A673 (cell line): ENCODE measurements at regions not wholly inside any gene's neighbourhood (a gene's known extent, or its start where the extent isn't known, plus 50 kb on each side); places are given as distances from the start of the nearest gene placed in this dataset.

Experiments used
- EZH2 ChIP-seq: fragments of 200-600 bp; sonication (generic); IDR thresholded peaks from 2 replicates; pipeline ENCODE4 v1.6.1; 2017; ENCODE audit warnings: borderline replicate concordance, low read depth, mild to moderate bottlenecking, mixed read lengths, antibody characterized with exemption, low read length; ENCODE audit not compliant: poor library complexity, severe bottlenecking
- TF ChIP-seq, protein P1 (sequence below): fragments of 300-800, 200-600 bp; sonication (generic); conservative IDR thresholded peaks from 2 replicates; pipeline ENCODE4 v1.5.1; 2017; ENCODE audit warnings: low read depth, mild to moderate bottlenecking, antibody characterized with exemption, low read length, moderate library complexity, mixed read lengths

DNA sequence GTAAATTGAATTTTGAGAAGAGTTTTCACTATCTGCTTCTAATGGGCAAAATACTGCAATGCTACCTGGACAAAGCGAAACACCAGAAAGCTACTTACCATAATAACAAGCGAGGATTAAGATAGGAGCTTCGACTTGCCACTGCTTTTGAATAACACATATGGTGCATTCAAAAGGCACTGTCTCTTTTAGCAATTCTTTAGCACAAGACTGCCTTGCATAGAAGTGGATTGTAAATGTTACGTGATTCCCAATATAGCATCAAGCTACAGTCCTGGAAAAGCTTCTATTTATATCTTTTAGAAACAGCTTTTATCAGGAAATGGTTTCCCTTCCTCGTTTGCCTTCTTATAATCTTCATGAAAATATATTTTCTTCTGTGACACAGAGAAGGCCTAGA lies 258.7 kb upstream of the PDE3A start:
- TF ChIP-seq, protein P1, sequence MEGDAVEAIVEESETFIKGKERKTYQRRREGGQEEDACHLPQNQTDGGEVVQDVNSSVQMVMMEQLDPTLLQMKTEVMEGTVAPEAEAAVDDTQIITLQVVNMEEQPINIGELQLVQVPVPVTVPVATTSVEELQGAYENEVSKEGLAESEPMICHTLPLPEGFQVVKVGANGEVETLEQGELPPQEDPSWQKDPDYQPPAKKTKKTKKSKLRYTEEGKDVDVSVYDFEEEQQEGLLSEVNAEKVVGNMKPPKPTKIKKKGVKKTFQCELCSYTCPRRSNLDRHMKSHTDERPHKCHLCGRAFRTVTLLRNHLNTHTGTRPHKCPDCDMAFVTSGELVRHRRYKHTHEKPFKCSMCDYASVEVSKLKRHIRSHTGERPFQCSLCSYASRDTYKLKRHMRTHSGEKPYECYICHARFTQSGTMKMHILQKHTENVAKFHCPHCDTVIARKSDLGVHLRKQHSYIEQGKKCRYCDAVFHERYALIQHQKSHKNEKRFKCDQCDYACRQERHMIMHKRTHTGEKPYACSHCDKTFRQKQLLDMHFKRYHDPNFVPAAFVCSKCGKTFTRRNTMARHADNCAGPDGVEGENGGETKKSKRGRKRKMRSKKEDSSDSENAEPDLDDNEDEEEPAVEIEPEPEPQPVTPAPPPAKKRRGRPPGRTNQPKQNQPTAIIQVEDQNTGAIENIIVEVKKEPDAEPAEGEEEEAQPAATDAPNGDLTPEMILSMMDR: no peak
- no peak for TF ChIP-seq EZH2
